ENCODE measurements at regions not wholly inside any gene's neighbourhood (a gene's known extent, or its start where the extent isn't known, plus 50 kb on each side); places are given as distances from the start of the nearest gene placed in this dataset.

GRCh38 chr2:47277187-47277586 lies 91.9 kb upstream of the EPCAM start:
- TF ChIP-seq EZH2 (IDR thresholded peaks at IDR 0.05; ENCODE audit: insufficient read depth, poor library complexity, severe bottlenecking): no peak
- TF ChIP-seq EZH2phosphoT487 (IDR thresholded peaks at IDR 0.05; ENCODE audit: insufficient read depth, low read depth): no peak
